HG02623 (cell line): ENCODE measurements at regions not wholly inside any gene's neighbourhood (a gene's known extent, or its start where the extent isn't known, plus 50 kb on each side); places are given as distances from the start of the nearest gene placed in this dataset.
"Not testable (repeated sequence)": the region's sequence is repeated elsewhere in the genome, so short reads cannot be mapped to it uniquely, and the experiment has no call there.

Experiments
- ATAC-seq: cut with Tn5 transposase; IDR thresholded peaks from one replicate; pipeline ENCODE4 v1.9.1; 2021; ENCODE audit warnings: moderate library complexity; ENCODE audit not compliant: unreplicated experiment

DNA sequence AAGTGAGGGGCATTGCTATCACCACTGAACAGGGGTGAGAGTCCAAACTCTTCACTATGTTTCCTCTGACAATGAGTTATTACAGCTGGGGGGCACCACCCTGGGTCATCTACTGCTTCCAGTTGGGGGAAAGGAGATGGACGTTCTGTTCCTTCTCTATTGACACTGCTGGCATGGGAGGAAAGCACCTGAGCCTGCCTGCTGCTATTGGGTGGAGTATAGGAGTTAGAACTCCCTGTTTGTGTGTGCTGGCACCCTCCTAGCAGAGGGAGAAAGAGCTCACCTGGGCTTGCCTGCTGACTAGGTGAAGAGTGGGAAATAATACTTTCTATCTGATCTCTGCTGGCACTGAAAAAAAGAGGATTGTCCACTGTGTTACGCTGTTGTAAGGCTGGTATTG lies 163.8 kb downstream of the MSN start:
- ATAC-seq, result no peak

DNA sequence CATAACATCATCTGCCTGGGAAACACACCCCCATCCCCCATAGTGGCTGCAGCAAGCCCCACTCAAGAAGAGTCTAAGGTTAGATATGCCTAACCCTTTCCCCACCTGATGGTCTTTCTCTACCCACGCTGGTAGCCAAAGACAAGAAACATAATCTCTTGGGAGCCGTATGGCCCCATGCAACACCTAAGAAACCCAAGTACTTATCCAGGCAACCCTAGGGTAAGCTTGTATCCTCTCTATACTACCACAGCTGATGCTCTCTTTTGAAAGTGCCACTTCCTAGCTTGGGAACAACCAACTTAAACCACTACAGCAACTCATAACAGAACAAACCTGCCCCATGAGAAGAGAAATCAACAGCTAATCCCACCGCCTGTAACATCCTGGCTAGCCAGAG lies 161.1 kb downstream of the MSN start:
- ATAC-seq, result no peak

DNA sequence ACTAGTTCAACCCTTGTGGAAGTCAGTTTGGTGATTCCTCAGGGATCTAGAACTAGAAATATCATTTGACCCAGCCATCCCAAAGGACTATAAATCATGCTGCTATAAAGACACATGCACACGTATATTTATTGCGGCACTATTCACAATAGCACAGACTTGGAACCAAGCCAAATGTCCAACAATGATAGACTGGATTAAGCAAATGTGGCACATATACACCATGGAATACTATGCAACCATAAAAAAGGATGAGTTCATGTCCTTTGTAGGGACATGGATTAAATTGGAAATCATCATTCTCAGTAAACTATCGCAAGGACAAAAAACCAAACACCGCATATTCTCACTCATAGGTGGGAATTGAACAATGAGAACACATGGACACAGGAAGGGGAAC lies 157.8 kb downstream of the MSN start:
- not testable (repeated sequence) for ATAC-seq

DNA sequence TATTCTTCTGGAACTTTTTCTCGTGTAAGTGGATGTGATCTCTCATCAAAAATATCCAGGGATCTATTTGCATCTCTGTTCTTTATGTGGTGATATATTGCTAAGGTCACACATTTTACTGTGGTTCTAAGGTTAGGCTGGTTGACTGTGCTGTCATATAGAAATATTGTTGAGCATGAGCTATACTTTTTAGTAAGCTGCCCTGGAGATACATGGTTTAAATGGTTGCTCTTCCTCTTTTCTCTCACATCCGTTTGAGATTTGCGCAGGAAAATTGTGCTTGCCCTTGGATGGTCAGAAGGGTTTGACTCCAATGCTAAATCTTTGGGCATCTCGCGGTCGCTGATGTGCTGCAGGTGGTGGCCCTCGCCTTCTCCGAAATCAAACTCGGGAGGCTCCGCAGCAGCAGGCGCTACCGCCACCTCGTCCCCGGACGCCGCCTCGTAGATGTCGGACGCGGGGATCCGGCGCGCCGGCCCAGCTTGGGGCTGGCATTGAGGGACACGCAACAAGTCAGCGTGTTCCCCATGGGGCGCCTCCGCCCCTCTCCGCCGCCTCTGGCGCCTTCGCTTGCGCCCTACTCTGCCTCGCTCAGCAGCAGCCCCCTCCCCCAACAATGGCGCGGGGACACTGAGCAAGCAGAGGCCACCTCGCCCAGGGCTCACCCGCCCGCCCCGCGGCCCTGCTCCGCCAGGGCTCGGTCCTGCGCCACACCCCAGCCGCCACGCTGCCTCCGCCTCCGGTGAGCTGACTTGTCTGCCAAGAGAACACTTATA lies 154.5 kb downstream of the MSN start:
- no peak for ATAC-seq

DNA sequence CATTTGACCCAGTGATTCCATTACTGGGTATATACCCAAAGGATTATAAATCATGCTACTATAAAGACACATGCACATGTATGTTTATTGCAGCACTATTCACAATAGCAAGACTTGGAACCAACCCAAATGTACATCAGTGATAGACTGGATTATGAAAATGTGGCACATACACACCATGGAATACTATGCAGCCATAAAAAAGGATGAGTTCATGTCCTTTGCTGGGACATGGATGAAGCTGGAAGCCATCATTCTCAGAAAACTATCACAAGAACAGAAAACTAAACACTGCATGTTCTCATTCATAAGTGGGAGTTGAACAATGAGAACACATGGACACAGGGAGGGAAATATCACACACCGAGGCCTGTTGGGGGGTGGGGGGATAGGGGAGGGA lies 152.5 kb downstream of the MSN start:
- ATAC-seq, result not testable (repeated sequence)

DNA sequence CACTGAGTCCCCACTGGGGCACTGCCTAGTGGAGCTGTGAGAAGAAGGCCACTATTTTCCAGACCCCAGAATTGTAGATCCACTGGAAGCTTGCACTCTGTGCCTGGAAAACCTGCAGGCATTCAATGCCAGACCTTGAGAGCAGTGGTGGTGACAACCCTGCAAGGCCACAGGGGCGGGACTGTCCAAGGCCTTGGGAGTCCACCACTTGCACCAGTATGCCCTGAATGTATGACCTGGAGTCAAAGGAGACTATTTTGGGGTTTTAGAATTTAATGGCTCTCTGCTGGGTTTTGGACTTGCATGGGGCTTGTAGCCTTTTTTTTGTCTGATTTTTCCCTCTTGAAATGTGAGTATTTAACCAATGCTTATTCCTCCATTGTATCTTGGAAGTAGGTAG lies 145.8 kb downstream of the MSN start:
- no peak for ATAC-seq

DNA sequence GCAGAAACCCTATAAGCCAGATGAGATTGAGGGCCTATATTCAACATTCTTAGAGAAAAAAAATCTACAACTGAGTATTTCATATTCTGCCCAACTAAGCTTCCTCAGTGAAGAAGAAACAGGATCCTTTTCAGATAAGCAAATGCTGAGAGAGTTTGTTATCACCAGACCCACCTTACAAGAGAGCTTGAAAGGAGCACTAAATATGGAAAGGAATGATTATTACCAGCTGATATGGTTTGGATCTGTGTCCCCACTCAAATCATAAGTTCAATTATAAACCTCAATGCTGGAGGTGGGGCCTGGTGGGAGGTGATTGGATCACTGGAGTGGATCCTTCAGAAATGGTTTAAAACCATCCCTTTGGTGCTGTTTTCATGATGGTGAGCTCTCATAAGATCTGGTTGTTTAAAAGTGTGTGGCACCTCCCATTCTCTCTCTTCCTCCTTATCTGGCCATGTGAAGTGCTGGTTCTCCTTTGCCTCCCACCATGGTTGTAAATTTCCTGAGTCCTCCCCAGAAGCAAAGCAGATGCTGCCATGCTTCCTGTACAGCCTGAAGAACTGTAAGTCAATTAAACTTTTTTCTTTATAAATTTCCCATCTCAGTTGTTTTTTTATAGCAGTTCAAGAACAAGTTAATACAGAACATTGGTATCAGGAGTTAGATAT lies 144.2 kb downstream of the MSN start:
- no peak for ATAC-seq
